Activated CD4-positive, alpha-beta T cell treated with anti-CD3 and anti-CD28 coated beads, Interleukin-2, Interleukin-6, amounts not matched to agents 100 ng/mL and 50 ng/mL, durations not matched to agents 16 hours and 8 hours (primary cell): ENCODE measurements at regions not wholly inside any gene's neighbourhood (a gene's known extent, or its start where the extent isn't known, plus 50 kb on each side); places are given as distances from the start of the nearest gene placed in this dataset.

Experiments used
- DNase-seq: peaks from one replicate; pipeline ENCODE4 v3.0.0-alpha.2; 2020

DNA sequence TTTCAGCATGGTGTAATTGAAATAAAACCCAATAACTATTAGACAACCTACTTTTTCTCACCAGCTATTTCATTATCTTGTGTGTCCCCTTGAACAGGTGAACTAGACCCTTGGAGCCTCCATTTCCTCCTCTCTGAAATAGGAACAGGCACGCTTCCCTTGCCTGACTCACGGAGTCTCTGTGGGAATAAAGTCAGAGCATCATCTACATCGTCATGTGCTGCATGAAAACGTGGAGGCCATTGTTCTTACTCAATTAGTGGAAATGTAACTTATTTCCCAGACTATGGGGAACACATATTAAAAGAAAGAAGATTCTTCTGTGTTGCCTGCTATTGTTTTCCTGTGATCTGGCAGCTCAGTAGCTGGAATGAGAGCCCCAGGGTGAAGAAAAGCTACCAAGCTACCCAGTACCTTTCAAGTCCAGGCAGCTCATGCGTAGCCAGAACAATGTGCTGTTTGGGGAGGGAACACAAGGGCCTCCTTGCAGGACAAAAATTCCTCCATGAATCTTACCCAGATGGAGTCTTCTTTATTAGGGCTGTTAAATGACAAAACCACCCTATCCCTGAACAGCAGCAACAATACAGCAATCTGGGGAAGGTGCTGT is 59.8 kb downstream of the SOX11 start:
- DNase-seq: no peak

DNA sequence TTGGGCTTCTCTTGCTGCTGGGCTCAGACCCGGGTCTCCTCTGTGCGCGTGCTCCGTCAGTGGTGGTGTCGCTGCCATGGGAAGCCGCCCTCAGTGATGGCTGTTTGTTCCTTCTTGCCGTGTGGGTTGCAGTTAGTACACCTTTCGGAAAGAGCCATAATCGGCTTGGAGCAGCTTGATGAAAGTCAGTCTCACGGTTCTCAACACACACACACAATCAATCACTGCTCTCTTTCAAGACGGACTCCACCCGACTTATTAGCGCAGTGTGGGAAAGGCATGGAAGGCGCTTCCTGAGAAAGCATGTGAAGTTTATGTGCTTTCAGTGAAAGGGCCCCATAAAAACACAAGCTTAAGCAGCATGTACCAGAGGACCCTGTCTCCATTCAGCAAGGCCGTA is 64.1 kb downstream of the SOX11 start:
- DNase-seq: no peak

GRCh38 chr2:5758346-5758745 is 66.2 kb downstream of the SOX11 start:
- DNase-seq: no peak

GRCh38 chr2:5759949-5760348 is 67.8 kb downstream of the SOX11 start:
- no peak for DNase-seq

GRCh38 chr2:5763531-5763930 is 71.3 kb downstream of the SOX11 start:
- DNase-seq: no peak

GRCh38 chr2:5764041-5764440 is 71.9 kb downstream of the SOX11 start:
- DNase-seq: no peak

DNA sequence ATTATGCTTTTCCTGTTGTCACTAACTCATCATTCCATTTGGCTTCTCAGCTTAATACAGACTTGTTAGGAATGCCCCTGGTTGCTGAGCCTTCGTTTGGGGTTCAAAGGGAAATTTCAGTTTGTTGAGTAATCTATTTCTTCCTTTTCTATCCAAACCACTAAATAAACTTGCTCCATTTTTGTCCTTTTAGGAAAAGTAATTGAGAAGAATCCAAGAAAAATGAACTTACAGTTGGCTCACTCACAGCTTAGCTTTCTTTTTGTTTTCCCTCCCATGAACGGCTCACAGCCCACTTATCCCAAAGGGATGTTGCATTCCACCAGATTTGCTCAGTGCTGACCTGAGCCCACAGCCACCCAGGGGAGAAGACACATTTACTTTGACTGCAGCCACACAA is 73.9 kb downstream of the SOX11 start:
- DNase-seq: no peak

DNA sequence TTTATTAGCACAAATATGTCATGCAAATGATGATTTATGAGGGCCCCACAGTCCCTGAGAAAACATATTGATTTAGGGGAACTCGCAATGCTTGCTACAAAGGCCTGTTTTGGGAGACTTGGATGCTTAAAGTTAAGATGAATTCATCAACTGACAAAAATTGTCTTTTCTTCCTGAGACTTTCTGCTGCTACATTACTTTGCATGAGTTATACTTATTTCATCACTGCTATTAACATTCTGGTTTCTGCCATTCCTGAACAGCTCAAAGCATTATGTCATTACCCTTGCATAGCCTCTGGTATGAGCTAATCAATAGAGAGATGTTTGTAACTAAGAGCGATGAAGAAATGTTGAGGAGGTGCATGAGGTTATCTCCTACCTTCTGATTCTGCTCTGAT is 74.4 kb downstream of the SOX11 start:
- DNase-seq: no peak

DNA sequence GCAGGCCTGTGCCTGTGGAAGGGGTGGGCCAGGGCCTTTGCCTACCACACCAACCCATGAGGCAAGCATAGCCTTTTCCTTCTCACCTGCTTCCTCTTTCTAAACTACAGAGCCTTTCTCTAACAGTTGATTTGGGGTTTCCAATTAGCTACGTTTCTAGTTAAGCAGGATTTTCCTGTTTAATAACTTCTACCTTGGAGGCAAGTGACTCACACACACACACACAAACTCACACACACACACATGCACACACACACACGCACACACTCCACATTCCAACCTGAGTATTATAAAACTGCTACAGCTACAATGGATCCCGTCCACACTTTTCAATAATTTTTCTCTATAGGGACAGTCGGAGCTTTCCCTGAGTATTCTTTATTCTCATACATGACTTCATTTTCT is 84.9 kb downstream of the SOX11 start:
- no peak for DNase-seq

- DNase-seq: no peak
Observed at GRCh38 chr2:5781679-5782078, 89.5 kb downstream of the SOX11 start.

- DNase-seq: no peak
Observed at GRCh38 chr2:5782103-5782502, 89.9 kb downstream of the SOX11 start.

GRCh38 chr2:5788447-5788846 is 96.3 kb downstream of the SOX11 start:
- no peak for DNase-seq

GRCh38 chr2:5791371-5791770 is 99.2 kb downstream of the SOX11 start:
- no peak for DNase-seq

GRCh38 chr2:5794012-5794411 is 101.8 kb downstream of the SOX11 start:
- DNase-seq: no peak

- DNase-seq: no peak
Observed at GRCh38 chr2:5798084-5798483, 105.9 kb downstream of the SOX11 start.

- no peak for DNase-seq
Observed at GRCh38 chr2:5799348-5799747, 107.2 kb downstream of the SOX11 start.

DNA sequence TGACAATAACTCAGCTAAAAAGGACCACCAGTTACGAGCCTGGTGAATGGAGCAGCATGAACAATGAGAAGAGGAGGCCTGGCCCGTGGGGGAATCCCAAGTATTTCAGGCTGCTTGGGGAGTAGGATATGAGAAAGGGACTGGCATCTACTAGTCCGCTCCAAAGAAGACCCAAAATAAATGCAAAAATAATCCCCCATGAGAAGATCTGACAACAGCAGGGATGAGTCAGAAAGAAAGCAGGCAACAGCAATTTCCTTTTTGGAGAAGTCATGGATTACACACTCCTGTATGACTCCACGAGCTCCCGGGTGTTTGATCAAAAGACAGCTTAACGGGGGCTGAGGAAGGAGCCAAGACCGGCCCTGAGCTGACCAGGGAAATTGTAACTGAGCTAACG is 111.4 kb downstream of the SOX11 start:
- no peak for DNase-seq

- DNase-seq: no peak
Observed at GRCh38 chr2:5818961-5819600, 126.9 kb downstream of the SOX11 start.

DNA sequence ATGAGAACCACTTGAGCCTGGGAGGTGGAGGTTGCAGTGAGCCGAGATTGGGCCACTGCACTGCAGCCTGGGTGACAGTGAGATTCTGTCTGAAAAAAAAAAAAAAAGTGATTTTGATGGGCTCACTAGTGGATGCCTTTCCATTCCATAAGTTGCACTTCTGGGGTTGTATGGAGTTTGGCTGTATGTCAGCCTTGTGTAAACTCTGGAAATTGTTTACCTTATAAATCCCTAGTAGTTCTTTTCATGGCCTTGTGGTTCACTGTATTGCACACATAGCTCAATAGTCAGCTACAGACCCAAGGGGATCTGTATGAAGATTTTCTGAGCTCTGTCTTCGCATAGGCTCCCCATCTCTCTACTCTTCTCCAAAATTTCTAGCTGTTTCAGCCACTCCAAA is 131.9 kb downstream of the SOX11 start:
- no peak for DNase-seq

DNA sequence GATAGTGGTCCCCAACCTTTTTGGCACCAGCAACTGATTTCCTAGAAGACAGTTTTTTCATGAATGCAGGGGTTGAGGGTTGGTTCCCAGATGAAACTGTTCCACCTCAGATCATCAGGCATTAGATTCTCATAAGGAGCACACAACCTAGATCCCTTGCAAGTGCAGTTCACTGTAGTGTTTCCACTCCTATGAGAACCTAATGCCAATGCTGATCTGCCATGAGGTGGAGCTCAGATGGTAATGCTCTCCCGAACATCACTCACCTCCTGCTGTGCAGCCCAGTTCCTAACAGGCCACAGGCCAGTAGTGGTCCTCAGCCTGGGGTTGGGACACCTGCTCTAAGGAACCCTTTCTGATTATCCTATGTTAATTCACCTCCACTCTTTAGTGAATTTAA is 133.5 kb downstream of the SOX11 start:
- no peak for DNase-seq

DNA sequence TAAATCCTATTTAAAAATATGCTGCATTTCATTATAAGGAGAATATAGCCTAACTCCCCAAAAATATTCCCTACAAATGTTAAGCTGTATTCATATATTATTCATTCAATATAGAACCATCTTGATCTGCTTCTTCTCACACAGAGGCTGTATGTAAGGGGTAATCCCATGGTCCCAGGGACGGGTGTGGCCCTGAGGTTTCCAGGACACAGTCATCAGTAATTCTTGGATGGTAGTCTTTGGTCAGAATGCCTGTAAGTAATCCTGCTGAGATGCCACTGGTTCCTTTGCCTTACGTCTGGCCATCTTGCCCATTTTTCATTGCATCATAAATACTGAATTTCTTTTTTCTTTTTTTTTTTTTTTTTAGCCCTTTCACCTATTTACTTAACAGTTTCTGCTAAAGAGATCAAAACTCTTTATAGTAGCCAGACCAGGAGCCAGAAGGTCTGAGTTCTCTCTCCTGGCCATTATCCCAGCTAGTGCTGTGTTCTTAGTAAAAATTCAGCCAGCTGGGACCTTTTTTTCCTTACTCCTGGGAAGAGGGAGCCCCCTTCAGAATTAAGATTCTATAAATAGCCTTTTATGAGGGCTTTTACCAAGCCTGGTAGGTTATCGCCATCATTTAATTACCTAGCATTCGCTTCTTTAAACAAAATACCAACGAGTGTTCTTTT is 134.9 kb downstream of the SOX11 start:
- no peak for DNase-seq

DNA sequence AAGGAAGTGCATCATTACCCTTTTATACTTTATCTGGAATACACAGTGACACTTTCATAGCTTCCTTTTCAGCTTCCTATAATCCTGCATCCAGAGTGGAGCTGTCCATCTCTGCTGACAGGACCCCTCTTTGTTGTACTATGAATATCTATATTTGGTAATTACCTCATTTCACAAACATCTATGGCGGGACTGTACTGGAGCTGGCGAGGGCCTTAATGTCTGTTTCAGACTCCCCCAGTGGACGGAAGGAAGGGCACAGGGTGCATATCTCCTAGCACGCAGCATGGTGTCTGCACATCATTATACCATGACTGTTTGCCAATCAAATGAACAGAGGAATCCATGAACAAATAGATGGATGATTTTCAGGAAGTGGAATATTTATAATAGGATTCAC is 142.3 kb downstream of the SOX11 start:
- no peak for DNase-seq

DNA sequence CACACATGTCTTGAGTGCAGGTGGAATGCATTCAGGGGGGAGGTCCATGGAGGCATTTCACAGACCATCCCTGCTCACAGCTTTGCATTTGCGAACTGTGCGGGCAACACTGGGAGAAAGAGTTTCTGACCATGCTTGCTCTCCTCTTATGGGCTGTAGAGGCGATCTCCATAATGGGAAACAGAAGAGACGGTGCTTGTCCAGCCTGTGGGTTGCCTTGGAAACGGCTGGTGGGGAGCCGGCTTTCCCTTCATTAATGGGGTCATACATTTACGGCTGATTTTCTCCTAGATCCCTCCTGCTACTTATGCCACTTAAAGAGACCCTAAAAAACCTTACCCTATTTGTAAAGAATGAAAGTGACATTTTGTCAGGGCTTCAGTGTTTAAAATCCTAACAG is 147.4 kb downstream of the SOX11 start:
- no peak for DNase-seq

GRCh38 chr2:5841126-5841525 is 148.9 kb downstream of the SOX11 start:
- DNase-seq: no peak

- DNase-seq: no peak
Observed at GRCh38 chr2:5842326-5842725, 150.1 kb downstream of the SOX11 start.
